Erythroblast (primary cell): ENCODE measurements at regions not wholly inside any gene's neighbourhood (a gene's known extent, or its start where the extent isn't known, plus 50 kb on each side); places are given as distances from the start of the nearest gene placed in this dataset.

ENCODE experiments used
- GATA1 ChIP-seq: IDR thresholded peaks from 2 replicates; pipeline ENCODE4 v1.6.1; 2011; ENCODE audit warnings: low read depth, mild to moderate bottlenecking, control low read depth, low read length, moderate library complexity
- POLR2A ChIP-seq: IDR thresholded peaks from 2 replicates; pipeline ENCODE4 v1.6.1; 2011; ENCODE audit warnings: mild to moderate bottlenecking, low read length

- TF ChIP-seq POLR2A (no peak), GATA1 (no peak)
These were observed 159.5 kb downstream of the POU4F1 start for GRCh38 chr13:78443839-78444238.
